ENCODE measurements at regions not wholly inside any gene's neighbourhood (a gene's known extent, or its start where the extent isn't known, plus 50 kb on each side); places are given as distances from the start of the nearest gene placed in this dataset.

DNA sequence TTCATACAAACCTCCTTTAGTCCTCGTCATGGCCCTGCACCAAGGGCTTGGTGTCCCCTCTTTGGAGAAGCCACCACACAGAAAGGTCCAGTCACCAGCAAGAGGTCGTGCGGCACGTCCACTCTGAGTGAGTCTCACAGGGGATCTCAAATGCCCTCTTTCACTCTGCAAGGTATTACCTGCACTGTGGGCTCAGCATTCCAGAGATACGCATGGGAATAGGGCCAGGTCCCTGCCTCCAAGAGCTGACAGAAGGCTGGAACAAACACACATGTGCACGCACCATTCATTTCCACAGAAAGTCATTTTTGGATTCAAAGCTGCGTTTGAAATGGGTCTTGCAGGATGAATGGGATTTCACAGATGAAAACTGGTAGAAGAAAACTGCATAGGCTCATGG is 50.4 kb upstream of the TJP1 start:
- Histone ChIP-seq H3K27me3 (ENCODE audit: insufficient read depth, poor library complexity, severe bottlenecking) (no peaks in the 10 kb centered on the region), H3K27ac (replicated peaks) (no peak overlapping the region), H3K4me3 (replicated peaks; ENCODE audit: insufficient read depth, low read length) (no peak overlapping the region)
- TF ChIP-seq POLR2AphosphoS5 (IDR thresholded peaks at IDR 0.05; ENCODE audit: low read depth) (no peak), GABPA (IDR thresholded peaks at IDR 0.05; ENCODE audit: low read depth) (no peak), SPI1 (IDR thresholded peaks at IDR 0.05; ENCODE audit: borderline replicate concordance, low read depth) (no peak), CTCF (IDR thresholded peaks at IDR 0.05; ENCODE audit: insufficient read depth, low read length) (no peak), REST (IDR thresholded peaks at IDR 0.05; ENCODE audit: insufficient replicate concordance, low read depth) (no peak)
- no peak for DNase-seq (ENCODE audit: low read depth in 1 of 2, low spot score in 1 of 2)
